ENCODE measurements at regions not wholly inside any gene's neighbourhood (a gene's known extent, or its start where the extent isn't known, plus 50 kb on each side); places are given as distances from the start of the nearest gene placed in this dataset.

GRCh38 chr3:87462228-87462627 lies 185.8 kb upstream of the POU1F1 start:
- no peak for TF ChIP-seq POLR2A (IDR thresholded peaks at IDR 0.05)
- TF ChIP-seq EP300 (IDR thresholded peaks at IDR 0.05): no peak
- TF ChIP-seq, protein P1, sequence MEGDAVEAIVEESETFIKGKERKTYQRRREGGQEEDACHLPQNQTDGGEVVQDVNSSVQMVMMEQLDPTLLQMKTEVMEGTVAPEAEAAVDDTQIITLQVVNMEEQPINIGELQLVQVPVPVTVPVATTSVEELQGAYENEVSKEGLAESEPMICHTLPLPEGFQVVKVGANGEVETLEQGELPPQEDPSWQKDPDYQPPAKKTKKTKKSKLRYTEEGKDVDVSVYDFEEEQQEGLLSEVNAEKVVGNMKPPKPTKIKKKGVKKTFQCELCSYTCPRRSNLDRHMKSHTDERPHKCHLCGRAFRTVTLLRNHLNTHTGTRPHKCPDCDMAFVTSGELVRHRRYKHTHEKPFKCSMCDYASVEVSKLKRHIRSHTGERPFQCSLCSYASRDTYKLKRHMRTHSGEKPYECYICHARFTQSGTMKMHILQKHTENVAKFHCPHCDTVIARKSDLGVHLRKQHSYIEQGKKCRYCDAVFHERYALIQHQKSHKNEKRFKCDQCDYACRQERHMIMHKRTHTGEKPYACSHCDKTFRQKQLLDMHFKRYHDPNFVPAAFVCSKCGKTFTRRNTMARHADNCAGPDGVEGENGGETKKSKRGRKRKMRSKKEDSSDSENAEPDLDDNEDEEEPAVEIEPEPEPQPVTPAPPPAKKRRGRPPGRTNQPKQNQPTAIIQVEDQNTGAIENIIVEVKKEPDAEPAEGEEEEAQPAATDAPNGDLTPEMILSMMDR (IDR thresholded peaks at IDR 0.05): no peak
